GM12865 (cell line): ENCODE measurements at regions not wholly inside any gene's neighbourhood (a gene's known extent, or its start where the extent isn't known, plus 50 kb on each side); places are given as distances from the start of the nearest gene placed in this dataset.

Experiments used
- DNase-seq: peaks from one replicate; pipeline ENCODE4 v3.0.0; 2010; ENCODE audit warnings: low read depth
- H3K4me3 ChIP-seq: 2 replicates; pipeline ENCODE4 v1.5.1; 2011; ENCODE audit warnings: mild to moderate bottlenecking, low read depth, low read length, control low read depth
- CTCF ChIP-seq: IDR thresholded peaks from 2 replicates; pipeline ENCODE4 v1.5.1; 2011; ENCODE audit warnings: low read length, control low read depth, low read depth, inconsistent platforms; ENCODE audit not compliant: insufficient read depth; ENCODE audit errors: missing control alignments

- TF ChIP-seq CTCF, result no peak
- DNase-seq, result no peak
- no peak overlapping the region for H3K4me3 ChIP-seq
These were observed 352.2 kb downstream of the TFEC start for GRCh38 chr7:115678086-115678982.

GRCh38 chr7:115676707-115677106 is 353.9 kb downstream of the TFEC start:
- TF ChIP-seq CTCF, result no peak
- DNase-seq, result no peak
- no peak overlapping the region for H3K4me3 ChIP-seq

- H3K4me3 ChIP-seq, result no peak overlapping the region
- no peak for DNase-seq
- no peak for TF ChIP-seq CTCF
These were observed 354.5 kb downstream of the TFEC start for GRCh38 chr7:115676080-115676479.

- no peak overlapping the region for H3K4me3 ChIP-seq
- DNase-seq, result no peak
- TF ChIP-seq CTCF, result no peak
These were observed 356.0 kb downstream of the TFEC start for GRCh38 chr7:115674467-115675024.

- DNase-seq, result no peak
- no peak overlapping the region for H3K4me3 ChIP-seq
- no peak for TF ChIP-seq CTCF
These were observed 358.5 kb downstream of the TFEC start for GRCh38 chr7:115672024-115672423.

GRCh38 chr7:115662676-115663075 is 367.9 kb downstream of the TFEC start:
- TF ChIP-seq CTCF, result no peak
- no peak overlapping the region for H3K4me3 ChIP-seq
- no peak for DNase-seq
